A673 (cell line): ENCODE measurements at regions not wholly inside any gene's neighbourhood (a gene's known extent, or its start where the extent isn't known, plus 50 kb on each side); places are given as distances from the start of the nearest gene placed in this dataset.

ENCODE experiments used
- EZH2 ChIP-seq: fragments of 200-600 bp; sonication (generic); IDR thresholded peaks from 2 replicates; pipeline ENCODE4 v1.6.1; 2017; ENCODE audit warnings: borderline replicate concordance, low read depth, mild to moderate bottlenecking, mixed read lengths, antibody characterized with exemption, low read length; ENCODE audit not compliant: poor library complexity, severe bottlenecking
- TF ChIP-seq, protein P1 (sequence below): fragments of 300-800, 200-600 bp; sonication (generic); conservative IDR thresholded peaks from 2 replicates; pipeline ENCODE4 v1.5.1; 2017; ENCODE audit warnings: low read depth, mild to moderate bottlenecking, antibody characterized with exemption, low read length, moderate library complexity, mixed read lengths

DNA sequence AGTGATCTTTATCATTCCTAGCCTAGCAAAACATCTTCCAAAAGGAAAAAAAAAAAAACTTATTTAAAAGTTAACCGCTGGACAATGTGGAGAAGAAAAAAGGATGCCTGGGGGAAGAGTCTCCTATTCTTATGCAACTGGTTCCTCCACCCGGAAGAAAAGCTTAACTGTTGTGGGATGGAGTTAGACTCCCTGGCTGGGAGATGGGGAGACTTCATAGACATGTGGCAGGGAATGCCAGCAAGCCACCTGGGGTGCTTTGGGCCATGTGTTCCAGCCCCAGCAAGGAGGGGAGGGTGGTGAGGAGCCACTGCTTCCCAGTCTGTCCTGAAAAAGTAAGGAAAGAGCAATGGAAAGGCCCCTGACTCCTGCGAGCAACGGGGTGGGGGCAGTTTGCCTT, 119.4 kb upstream of the SPIN4 start:
- TF ChIP-seq, protein P1, sequence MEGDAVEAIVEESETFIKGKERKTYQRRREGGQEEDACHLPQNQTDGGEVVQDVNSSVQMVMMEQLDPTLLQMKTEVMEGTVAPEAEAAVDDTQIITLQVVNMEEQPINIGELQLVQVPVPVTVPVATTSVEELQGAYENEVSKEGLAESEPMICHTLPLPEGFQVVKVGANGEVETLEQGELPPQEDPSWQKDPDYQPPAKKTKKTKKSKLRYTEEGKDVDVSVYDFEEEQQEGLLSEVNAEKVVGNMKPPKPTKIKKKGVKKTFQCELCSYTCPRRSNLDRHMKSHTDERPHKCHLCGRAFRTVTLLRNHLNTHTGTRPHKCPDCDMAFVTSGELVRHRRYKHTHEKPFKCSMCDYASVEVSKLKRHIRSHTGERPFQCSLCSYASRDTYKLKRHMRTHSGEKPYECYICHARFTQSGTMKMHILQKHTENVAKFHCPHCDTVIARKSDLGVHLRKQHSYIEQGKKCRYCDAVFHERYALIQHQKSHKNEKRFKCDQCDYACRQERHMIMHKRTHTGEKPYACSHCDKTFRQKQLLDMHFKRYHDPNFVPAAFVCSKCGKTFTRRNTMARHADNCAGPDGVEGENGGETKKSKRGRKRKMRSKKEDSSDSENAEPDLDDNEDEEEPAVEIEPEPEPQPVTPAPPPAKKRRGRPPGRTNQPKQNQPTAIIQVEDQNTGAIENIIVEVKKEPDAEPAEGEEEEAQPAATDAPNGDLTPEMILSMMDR, result no peak
- TF ChIP-seq EZH2, result no peak
